Stimulated activated CD4-positive, alpha-beta T cell treated with anti-CD3 and anti-CD28 coated beads, Interleukin-2, amount 100 ng/mL, for 24 hours (primary cell): ENCODE measurements at regions not wholly inside any gene's neighbourhood (a gene's known extent, or its start where the extent isn't known, plus 50 kb on each side); places are given as distances from the start of the nearest gene placed in this dataset.
"Not testable (repeated sequence)": the region's sequence is repeated elsewhere in the genome, so short reads cannot be mapped to it uniquely, and the experiment has no call there.

Experiments used
- DNase-seq, 2 donors: peaks; one replicate each; pipeline ENCODE4 v3.0.0-alpha.2; 2020

DNA sequence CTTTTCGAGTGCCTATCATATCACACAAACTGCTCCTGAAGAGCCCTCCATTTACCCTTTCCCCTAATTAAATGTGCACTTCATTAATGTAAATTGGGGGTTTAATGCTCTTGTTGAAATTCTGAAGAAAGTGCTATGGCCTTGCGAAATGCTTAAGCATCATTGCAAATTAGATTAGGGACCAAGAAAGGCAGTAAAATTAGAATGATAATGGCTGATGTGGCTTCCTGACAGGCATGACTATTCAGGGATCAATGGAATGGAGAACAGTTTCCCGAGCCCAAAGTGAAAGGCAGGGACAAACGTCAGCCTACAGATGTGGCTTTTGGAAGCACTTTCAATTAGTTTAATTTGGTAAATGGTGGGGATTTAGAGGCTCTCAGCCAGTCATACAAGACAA, 120.1 kb downstream of the NKX6-1 start:
- DNase-seq, result no peak

DNA sequence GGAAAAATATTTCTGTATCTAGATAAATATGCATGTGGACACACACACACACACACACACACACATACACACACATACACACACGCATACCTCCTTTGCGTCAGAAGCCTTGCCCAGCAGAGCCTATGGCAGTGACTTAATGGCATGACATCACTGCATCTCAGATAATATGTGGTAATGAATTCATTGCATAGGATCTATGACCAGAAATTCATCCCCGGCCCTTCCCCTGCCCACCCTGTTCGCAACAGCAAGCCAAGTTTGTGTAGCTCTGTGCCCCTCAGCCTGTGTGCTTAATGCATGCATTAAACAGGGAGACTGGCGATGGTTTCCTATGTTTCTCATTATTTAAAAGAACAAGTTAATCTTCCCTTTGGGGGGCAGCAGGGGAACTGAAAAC, 120.7 kb downstream of the NKX6-1 start:
- DNase-seq, result no peak

DNA sequence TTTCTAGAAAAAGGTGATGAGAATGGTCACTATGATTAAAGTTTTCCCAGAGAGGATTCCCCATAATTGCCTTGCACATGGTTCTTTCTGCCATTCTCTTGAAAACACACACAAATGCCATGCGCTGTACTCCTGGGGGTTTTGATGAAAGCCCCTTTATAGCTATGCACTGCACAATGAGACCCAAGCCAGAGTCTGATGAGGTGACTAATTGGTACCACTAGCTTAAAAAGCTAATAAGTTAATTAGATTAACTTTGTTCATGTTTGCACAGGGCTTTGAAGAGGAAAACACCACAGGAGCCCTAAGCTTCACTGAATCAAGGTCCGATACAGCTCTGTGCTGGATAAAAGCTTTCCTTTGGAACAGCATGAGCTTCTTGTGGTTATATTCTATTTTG, 132.2 kb downstream of the NKX6-1 start:
- no peak for DNase-seq

DNA sequence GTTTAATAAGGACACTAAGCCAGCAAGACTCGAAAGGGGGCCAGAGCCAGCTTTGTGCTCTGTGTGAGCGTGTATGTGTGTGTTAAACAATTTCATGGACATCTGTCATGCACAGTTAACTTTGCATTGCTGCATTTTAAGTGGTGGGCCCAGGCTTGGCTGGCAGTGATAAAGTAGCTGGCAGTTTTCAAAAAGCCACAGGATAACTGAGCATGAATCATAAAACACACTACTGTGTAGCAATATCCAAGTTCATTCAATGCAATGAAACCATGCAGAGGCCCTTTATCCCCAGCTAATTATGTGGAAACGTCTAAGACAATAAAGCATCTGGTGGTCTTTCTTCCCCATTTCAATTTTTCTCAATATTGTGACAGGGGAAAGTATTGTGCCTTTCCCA, 132.9 kb downstream of the NKX6-1 start:
- no peak for DNase-seq

DNA sequence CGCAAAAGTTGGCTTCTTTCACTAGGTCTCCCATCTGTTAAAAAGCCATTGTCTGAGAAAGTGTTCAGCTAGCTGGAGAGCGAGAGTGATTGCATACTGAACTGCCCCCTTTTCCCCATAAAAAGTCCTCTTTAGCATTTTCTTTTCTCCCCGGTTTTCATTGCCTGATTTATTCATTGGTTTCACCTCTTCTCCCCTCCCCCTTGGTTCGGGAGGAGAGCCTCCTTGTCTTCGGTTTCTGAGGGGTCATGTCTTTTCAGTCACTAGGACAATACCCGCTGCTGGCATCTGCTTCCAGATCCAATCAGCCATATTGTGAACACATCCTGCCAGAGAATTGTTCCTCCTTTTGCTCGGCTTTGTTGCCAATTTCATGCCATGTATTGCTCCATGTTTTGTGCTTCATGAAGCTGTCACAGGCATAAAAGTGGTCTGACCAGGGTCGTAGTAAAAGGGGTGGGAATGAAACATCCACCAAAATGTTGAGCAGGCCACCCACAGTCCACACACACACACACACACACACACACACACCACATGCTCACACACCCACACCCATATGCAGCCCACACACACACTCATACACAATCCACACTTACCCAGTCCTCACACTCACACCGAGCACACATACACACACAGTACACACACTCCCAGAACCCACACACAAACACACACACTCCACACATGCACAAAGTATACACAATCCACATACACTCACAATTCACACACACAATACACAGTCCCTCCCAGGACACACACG, 136.0 kb downstream of the NKX6-1 start:
- DNase-seq, result no peak

DNA sequence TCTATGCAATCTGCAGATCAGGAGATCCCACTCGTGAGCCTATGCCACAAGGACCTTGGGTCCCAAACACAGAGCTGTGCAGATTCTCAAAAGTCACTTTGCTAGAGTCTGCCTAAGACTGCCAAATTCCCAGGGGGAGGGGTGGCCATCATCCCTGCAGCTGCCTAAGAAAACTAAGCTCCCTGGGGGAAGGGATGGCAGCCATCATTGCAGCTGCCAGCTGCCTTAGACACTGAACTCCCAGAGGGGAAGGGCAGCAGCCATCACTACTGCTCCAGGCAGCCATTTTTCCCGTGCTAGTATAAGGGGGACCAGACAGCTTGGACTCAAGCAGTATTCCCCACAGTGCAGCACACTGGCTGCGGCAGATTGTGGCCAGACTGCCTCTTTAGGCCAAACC, 156.9 kb downstream of the NKX6-1 start:
- DNase-seq, result no peak

DNA sequence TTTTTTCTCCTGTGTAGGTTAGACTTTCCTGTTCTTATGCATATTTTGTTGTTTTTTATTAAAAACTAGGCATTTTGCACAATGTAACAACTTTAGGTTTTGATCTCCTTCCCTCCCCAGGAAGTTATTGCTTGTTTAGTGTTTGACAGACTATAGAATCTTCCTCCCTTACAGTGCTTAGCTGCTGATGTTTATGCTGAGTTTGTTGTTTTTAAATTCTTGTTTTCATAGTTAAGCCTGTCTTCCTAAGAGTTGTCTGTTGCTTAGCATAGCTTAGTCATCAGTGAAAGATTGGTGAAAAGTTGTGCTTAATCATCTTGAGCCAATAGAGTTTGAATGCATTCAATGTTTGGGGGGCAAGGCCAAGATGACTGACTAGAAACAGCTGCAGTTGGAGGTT, 157.5 kb downstream of the NKX6-1 start:
- no peak for DNase-seq

DNA sequence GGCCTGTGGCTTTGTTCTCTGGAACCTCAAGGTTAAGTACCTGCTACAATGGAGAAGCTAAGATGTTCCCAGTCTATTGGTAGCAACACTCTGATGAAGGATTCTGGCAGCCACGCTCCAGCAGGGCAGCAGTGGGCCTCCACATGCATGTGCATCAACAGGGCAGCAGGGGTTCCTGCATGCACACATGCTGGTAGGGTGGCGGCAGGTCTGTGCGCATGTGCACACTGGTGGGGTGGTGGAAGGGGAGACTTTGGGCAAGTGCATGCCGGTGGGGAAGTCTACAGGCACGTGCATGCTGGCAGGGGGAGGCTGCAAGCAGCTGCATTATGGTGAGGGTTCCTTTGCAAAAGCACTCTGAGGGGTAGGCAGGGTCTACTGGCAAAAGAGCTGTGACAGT, 160.7 kb downstream of the NKX6-1 start:
- DNase-seq, result no peak

DNA sequence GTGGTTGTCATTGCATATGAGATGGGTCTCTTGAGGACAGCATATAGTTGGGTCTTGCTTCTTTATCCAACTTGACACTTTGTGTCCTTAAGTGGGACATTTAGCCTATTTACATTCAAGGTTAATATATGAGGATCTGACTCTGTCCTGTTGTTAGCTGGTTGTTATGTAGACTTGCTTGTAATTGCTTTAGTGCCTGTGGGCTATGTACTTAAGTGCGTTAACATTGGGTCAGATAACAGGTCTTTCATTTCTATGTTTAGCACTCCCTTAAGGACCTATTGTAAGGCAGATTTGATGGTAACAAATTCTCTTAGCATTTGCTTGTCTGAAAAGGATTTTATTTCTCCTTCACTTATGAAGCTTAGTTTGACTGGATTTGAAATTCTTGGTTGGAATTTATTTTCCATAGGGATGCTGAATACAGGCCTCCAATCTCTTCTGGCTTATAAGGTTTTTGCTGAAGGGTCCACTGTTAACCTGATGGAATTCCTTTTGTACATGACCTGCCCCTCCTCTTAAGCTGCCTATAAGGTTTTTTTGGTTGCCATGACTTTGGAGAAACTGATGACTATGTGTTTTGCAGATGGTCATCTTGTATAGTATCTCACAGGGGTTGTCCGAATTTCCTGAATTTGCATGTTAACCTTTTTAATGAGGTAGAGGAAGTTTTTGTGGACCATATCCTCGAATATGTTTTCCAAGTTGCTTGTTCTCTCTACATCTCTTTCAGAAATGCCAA, 162.0 kb downstream of the NKX6-1 start:
- DNase-seq, result no peak

DNA sequence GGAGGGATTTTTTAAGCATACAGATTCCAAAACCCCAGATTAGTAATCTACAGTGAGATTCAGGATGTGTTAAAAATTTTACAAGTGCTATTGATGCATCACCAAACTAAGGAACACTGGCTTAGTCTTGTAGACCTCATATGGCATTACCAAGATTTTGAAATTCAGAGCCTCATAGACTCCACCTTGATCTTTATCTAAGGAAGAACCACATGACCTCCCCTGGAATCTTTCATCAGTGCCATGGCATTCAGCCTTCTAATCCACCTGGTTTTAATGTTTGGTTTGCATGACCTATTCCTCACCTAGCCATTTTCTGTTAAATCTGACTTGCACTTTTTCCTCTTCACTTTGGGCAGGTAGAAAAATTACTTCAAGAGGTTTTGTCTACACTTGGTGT, 171.6 kb downstream of the NKX6-1 start:
- no peak for DNase-seq

DNA sequence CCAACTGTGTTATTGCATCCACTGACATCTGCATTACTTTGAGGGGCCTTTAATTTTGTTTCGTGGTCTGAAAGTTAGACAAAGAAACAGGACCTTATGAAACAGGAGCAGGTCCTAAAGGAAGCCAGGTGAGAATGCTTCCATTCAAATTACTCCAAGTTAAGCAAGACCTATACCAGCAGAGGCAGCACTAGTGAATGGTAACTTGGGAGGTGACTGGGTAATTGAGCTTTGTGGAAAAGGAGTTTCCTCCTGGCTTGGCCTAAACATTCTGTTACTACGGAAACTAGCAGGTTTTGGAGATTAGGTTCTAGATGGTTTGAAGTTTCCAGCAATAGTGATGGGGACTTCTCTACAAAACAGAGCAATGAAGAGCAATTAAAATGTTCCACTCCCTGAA, 173.5 kb downstream of the NKX6-1 start:
- no peak for DNase-seq

DNA sequence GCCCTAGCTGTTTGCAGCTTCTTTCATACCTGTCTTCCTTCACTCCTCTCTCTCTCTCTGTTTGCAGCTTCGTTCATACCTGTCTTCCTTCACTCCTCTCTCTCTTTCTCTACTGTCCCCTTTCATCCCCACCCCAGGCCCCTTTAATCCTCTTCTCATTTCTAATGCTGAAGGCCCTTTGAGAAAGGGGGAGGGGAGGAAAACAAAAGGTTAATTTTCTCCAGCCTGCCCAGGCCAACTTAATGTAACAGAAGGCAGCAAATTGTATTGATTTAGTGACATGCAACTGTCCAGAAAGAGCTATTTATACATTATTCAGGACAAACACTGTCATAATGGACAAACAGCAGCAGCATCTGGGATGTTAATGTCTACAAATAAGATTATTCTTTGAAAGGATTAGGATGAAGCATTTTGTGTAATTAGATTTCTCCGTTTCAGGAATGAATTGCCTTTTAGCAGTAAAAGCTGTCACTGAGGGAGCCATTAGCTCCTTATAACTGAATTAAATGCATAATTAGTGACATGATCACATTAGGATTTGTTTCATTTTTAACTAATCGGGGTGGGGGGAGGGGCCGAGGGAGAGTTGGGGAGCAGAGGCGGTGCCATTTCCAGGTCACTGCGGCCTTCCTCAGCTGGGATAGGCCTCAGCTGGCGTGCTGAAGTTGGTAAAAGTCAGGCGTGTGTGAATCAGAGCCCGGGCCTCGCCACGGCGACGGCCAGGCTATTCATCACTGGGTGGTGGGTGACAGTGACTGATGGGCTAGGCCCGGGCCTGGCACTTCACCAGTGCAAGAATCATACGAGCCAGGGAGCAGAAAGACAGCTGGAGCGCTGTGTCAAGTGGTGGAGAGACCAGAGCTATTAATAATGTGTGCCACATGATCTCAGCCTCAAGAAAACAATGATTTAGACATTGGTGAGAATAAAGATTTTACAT, 174.5 kb downstream of the NKX6-1 start:
- no peak for DNase-seq

DNA sequence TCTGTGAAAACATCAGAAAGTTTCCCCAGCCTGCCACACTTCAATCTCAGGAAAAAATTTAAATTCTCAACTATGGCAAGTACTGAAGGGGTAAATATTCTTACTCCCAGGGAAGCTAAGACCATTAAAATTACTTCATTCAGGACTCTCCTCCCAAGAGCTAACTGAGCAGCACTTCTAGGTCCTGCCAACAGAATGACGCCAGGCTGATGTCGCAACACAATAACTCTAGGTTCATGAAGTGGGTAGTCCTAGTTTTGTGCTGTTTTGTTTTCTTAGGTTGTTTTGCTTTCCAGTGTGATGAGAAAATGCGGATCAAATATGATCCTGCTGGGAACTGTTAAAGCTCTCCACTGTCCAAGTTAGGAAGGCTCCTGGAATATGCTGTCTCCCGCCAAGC, 180.0 kb downstream of the NKX6-1 start:
- DNase-seq, result no peak

DNA sequence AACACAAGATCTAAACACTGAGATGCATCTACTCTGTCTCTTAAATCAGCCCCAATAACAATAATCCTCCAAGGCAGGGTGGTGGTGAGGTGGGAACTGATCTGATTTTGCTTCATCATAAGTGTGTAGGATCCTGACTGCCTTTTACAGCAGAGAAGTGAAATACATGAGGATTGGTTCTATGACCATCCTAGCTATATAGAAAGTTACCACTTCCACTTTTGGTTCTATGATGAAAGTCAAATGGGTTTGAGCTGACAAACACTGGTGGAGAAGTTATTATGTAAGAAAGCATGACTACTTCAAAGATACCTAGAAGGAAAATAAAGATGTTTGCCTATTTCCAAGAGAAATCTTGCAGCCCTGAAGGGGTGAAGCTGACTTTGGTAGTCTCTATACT, 181.6 kb downstream of the NKX6-1 start:
- no peak for DNase-seq

DNA sequence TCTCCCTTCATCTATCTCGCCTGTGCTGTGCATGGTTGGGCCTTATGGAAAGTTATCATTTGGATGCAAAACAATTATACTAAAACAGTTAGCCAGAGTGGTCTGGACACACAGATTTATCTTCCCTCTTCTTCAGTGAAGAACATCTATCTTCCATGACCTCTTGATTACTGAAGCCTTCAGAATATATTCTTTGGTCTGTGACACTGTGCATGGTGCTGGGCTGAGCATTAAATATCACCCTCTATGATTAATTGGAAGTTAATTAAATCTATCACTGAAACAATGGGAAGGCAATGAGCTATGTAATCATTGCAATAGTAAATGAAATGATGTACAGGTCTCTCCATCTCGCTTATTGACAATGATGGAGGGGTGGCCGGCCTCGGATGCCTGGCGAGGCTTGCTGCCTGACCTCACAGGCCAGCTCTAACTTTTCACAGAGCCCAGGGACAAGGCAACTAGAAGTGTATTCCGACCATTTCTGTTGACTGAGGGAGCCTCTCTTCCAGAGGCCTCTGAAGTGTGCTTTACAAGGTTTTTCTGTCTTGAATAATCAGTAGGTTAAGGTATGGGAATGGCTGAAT, 186.6 kb downstream of the NKX6-1 start:
- DNase-seq, result no peak

DNA sequence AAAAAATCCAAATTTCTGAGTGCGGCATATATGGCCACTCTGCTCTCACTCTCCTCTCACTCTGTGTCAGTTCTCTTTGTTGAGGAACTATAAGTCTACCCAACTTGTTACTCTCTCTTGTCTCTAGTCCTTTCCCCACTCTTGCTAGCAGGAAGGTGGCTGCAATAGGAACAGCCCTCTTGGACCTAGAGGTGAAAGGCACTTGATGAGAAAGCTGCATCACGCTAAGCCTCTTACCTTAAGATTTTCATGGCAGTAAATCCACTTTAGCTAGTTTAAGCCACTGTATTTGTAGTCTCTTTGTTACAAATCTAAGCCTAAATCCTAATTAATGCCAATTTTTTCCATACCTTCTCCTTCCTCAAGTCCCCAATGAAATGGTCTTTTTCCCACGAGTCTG, 189.9 kb downstream of the NKX6-1 start:
- DNase-seq, result no peak

DNA sequence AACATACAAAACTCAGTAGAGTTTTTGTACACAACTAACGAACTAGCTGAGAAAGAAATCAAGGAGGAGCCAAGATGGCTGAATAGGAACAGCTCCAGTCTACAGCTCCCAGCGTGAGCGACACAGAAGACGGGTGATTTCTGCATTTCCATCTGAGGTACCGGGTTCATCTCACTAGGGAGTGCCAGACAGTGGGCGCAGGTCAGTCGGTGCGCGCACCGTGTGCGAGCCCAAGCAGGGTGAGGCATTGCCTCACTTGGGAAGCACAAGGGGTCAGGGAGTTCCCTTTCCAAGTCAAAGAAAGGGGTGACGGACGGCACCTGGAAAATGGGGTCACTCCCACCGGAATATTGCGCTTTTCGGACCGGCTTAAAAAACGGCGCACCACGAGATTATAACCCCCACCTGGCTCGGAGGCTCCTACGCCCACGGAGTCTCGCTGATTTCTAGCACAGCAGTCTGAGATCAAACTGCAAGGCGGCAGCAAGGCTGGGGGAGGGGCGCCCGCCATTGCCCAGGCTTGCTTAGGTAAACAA, 200.3 kb downstream of the NKX6-1 start:
- not testable (repeated sequence) for DNase-seq

DNA sequence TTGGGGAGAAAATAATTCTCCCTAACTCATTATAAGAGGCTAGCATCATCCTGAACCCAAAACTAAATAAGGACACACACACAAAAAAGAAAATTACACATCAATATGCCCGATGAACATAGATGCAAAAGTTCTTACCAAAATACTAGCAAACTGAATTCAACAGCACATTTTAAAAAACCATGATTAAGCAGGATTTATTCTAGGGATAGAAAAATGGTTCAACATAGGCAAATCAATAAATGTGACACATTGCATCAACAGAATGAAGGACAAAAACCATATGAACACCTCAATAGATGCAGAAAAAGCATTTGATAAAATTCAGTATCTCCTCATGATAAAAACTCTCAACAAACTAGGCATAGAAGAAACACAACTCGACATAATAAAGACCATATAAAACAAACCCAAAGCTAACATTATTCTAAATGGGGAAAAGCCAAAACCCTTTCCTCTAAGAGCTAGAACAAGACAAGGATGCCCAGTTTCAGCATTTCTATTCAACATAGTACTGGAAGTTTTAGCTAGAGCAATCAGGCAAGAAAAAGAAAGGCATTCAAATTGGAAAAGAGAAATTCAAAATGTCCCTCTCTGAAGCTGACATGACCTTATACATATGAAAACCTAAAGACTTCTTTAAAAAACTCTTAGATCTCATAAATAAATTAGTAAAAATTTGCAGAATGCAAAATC, 200.9 kb downstream of the NKX6-1 start:
- DNase-seq, result no peak

DNA sequence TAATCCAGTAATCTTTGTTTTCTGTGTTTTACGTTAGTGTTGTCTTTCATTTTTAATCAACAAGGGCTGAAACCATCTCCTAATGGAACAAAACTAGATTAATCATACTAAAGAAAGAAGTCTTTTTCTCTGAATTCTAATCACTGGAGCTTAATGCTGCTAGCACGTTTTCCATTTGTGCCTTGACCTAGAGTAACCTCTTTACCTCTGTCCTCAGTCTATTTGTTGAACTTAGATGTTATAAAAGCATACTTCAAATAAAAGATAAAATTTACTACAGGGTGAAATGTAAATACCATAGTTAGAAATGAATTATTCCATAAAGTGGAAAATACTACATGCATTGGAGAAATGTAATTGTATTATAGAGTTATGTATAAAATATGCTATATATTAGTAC, 207.1 kb downstream of the NKX6-1 start:
- DNase-seq, result no peak

DNA sequence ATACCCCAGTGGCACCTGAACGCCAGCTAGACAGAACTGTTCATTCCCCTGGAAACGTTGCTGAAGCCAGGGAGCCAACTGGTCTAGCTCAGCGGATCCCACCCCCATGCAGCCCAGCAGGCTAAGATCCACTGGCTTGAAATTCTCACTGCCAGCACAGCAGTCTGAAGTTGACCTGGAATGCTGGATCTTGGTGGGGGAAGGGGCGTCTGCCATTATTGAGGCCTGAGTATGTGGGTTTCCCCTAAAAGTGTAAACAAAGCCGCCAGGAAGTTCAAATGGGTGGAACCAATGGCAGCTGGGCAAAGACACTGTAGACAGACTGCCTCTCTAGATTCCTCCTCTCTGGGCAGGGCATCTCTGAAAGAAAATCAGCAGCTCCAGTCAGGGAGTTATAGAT, 213.0 kb downstream of the NKX6-1 start:
- no peak for DNase-seq

DNA sequence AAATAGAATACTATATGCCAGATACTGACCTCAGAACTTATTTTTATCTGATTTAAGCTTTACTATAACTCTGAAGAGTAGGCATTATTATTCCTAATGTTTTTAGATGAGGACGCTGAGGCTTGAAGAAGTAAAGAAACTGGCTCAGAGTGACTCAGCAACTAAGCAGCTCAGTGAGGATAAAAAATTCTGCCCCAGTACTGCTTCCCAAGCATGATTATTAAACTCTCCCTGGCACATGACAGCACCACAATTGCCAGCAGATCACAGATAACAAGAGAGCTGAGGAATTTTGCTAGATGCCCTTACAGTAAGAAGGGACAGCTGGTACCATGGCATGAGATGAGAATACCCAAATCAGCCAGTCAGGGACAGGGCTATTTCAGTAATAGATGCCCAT, 219.4 kb downstream of the NKX6-1 start:
- DNase-seq, result no peak

DNA sequence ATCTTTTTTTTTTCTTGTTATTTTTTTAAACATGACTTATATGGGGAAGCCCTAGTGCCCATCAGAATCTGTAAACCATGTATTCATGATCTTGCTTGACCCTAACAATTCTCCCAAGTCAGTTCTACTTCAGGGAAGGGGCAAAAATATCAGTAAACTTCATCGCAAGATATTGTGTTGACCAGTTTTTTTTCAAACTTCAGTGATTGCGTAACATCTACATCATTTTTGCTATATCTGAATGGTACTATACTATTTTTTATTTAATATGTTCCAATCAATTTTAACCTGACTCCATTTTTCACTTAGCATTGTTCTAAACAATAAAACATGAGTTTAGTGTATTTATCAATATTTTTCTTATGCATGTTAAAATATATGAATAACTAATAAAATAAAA, 221.2 kb downstream of the NKX6-1 start:
- no peak for DNase-seq
